ENCODE measurements at regions not wholly inside any gene's neighbourhood (a gene's known extent, or its start where the extent isn't known, plus 50 kb on each side); places are given as distances from the start of the nearest gene placed in this dataset.
"Not testable (repeated sequence)": the region's sequence is repeated elsewhere in the genome, so short reads cannot be mapped to it uniquely, and the experiment has no call there.

- no peak for DNase-seq
These were observed 1757.8 kb downstream of the PCDH9 start for GRCh38 chr13:65472336-65472735.

- no peak for DNase-seq
These were observed 1759.4 kb downstream of the PCDH9 start for GRCh38 chr13:65470781-65471180.

GRCh38 chr13:65468628-65469027, 1761.5 kb downstream of the PCDH9 start:
- no peak for DNase-seq

- no peak for DNase-seq
These were observed 1768.5 kb downstream of the PCDH9 start for GRCh38 chr13:65461590-65461989.

GRCh38 chr13:65460136-65460535, 1770.0 kb downstream of the PCDH9 start:
- DNase-seq, result no peak

- no peak for DNase-seq
These were observed 1773.8 kb downstream of the PCDH9 start for GRCh38 chr13:65456150-65456912.

GRCh38 chr13:65454403-65454802, 1775.7 kb downstream of the PCDH9 start:
- DNase-seq, result no peak

- no peak for DNase-seq
These were observed 1776.2 kb downstream of the PCDH9 start for GRCh38 chr13:65453982-65454381.

GRCh38 chr13:65445340-65445739, 1784.8 kb downstream of the PCDH9 start:
- DNase-seq, result no peak

- DNase-seq, result no peak
These were observed 1794.5 kb downstream of the PCDH9 start for GRCh38 chr13:65435590-65435989.

GRCh38 chr13:65417953-65418352, 1812.2 kb downstream of the PCDH9 start:
- no peak for DNase-seq

GRCh38 chr13:65416784-65417183, 1813.4 kb downstream of the PCDH9 start:
- DNase-seq, result no peak

GRCh38 chr13:65414187-65414586, 1815.9 kb downstream of the PCDH9 start:
- DNase-seq, result no peak

GRCh38 chr13:65411521-65411920, 1818.6 kb downstream of the PCDH9 start:
- no peak for DNase-seq

GRCh38 chr13:65410791-65411190, 1819.3 kb downstream of the PCDH9 start:
- no peak for DNase-seq

- DNase-seq, result no peak
These were observed 1828.8 kb downstream of the PCDH9 start for GRCh38 chr13:65401315-65401714.

- DNase-seq, result no peak
These were observed 1829.4 kb downstream of the PCDH9 start for GRCh38 chr13:65400702-65401101.

GRCh38 chr13:65387743-65388347, 1842.3 kb downstream of the PCDH9 start:
- DNase-seq, result no peak

GRCh38 chr13:65378943-65379519, 1851.1 kb downstream of the PCDH9 start:
- no peak for DNase-seq

- no peak for DNase-seq
These were observed 1851.7 kb downstream of the PCDH9 start for GRCh38 chr13:65378484-65378883.

GRCh38 chr13:65368832-65369231, 1861.3 kb downstream of the PCDH9 start:
- DNase-seq, result no peak

GRCh38 chr13:65353951-65354350, 1876.2 kb downstream of the PCDH9 start:
- DNase-seq, result no peak

- DNase-seq, result not testable (repeated sequence)
These were observed 1877.0 kb downstream of the PCDH9 start for GRCh38 chr13:65353150-65353549.

GRCh38 chr13:65347420-65348030, 1882.6 kb downstream of the PCDH9 start:
- no peak for DNase-seq
